ES-I3 (cell line): ENCODE measurements at regions not wholly inside any gene's neighbourhood (a gene's known extent, or its start where the extent isn't known, plus 50 kb on each side); places are given as distances from the start of the nearest gene placed in this dataset.

ENCODE experiments used
- H3K36me3 ChIP-seq: 2 replicates; pipeline ENCODE4 v1.6.1; 2013; ENCODE audit warnings: mild to moderate bottlenecking, low read length, control low read depth, moderate library complexity; ENCODE audit not compliant: insufficient read depth
- H3K4me1 ChIP-seq: 2 replicates; pipeline ENCODE4 v1.6.1; 2013; ENCODE audit warnings: mild to moderate bottlenecking, control low read depth, low read length; ENCODE audit not compliant: insufficient read depth
- H3K9ac ChIP-seq: 2 replicates; pipeline ENCODE4 v1.6.1; 2013; ENCODE audit warnings: low read depth, mild to moderate bottlenecking, low read length, moderate library complexity
- H3K9me3 ChIP-seq: 2 replicates; pipeline ENCODE4 v1.6.1; 2013; ENCODE audit warnings: mild to moderate bottlenecking, low read length, moderate library complexity; ENCODE audit not compliant: control insufficient read depth, insufficient read depth

DNA sequence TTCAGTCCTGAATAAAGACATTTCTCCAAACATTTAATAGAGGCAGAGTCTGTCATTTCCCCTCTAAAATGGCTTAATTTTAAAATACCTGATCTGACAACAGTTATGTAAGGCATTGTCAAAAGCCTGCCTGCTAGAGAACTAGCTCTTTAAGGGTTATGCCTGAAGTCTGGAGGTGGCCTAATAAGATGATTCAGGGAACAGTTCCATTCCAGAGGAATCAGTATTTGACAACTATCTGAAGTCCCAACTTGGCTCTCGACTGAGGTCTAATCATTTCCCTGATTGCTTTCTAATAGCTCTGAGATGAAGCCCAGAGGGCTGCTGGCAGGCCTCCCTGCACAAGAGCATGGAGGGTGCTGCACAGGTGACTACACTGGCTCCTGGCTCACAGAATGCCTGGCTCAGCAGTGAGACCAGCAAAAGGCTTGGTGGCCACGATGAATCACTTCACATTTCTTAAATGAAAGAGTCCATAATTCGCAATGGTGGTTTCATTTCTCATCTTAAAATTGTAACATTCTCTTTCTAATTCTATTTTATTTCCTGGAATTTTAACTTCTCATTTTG is 509.6 kb upstream of the POM121L12 start:
- H3K9me3 ChIP-seq: no peaks in the 10 kb centered on the region
- no peak overlapping the region for H3K9ac ChIP-seq
- no peaks in the 10 kb centered on the region for H3K4me1 ChIP-seq
- H3K36me3 ChIP-seq: no peaks in the 10 kb centered on the region

DNA sequence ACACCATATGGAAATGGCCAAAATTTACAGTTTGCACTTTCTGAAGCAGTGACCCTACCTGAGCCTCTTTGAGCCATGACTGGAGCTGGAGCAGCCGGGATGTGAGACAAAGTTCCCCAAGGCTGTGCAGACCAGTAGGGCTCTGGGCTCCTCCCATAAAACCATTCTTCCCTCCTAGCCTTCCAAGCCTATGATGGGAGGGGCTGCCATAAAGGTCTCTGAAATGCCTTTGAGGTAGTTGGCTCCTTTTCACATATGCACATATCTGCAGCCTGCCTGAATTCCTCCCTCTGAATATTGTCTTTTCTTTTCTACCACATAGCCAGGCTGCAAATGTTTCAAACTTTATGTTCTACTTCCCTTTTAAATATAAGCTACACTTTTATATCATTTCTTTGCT is 516.6 kb upstream of the POM121L12 start:
- no peak overlapping the region for H3K9ac ChIP-seq
- no peaks in the 10 kb centered on the region for H3K9me3 ChIP-seq
- no peaks in the 10 kb centered on the region for H3K36me3 ChIP-seq
- no peaks in the 10 kb centered on the region for H3K4me1 ChIP-seq

DNA sequence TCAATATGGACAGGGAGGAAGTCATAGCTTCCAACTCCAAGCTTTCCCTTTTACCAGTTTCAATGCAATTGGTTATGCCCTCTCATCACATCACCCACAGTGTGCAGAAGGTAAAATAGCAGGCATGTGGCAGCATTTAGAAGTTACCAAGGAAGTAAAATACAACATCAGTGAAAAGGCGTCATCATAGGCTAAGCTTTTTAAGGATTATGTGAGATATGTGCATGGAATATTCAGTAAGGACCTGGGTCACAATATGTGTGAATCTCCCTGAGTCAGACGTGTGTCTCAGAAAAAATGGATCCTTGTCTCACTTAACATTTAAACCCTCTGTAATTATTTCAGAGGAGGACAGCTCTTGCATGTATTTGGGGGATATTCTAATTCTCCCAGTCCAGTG is 522.8 kb upstream of the POM121L12 start:
- H3K36me3 ChIP-seq: no peaks in the 10 kb centered on the region
- H3K4me1 ChIP-seq: no peaks in the 10 kb centered on the region
- no peak overlapping the region for H3K9ac ChIP-seq
- no peaks in the 10 kb centered on the region for H3K9me3 ChIP-seq

GRCh38 chr7:52507546-52508255 is 527.7 kb upstream of the POM121L12 start:
- H3K36me3 ChIP-seq: no peaks in the 10 kb centered on the region
- no peaks in the 10 kb centered on the region for H3K4me1 ChIP-seq
- no peak overlapping the region for H3K9ac ChIP-seq
- H3K9me3 ChIP-seq: no peaks in the 10 kb centered on the region

- Histone ChIP-seq H3K36me3 (no peaks in the 10 kb centered on the region), H3K9me3 (no peaks in the 10 kb centered on the region), H3K9ac (no peak overlapping the region), H3K4me1 (no peaks in the 10 kb centered on the region)
Observed at GRCh38 chr7:52506325-52506724, 529.1 kb upstream of the POM121L12 start.

- Histone ChIP-seq H3K4me1 (no peaks in the 10 kb centered on the region; the same call in 1 of the 2 replicates), H3K36me3 (no peaks in the 10 kb centered on the region), H3K9ac (no peak overlapping the region), H3K9me3 (no peaks in the 10 kb centered on the region)
Observed at GRCh38 chr7:52504561-52504960, 530.9 kb upstream of the POM121L12 start.

GRCh38 chr7:52502281-52502680 is 533.2 kb upstream of the POM121L12 start:
- no peaks in the 10 kb centered on the region for H3K9me3 ChIP-seq
- no peak overlapping the region for H3K9ac ChIP-seq
- no peaks in the 10 kb centered on the region for H3K36me3 ChIP-seq
- no peaks in the 10 kb centered on the region; the same call in 1 of the 2 replicates for H3K4me1 ChIP-seq

GRCh38 chr7:52501696-52502095 is 533.7 kb upstream of the POM121L12 start:
- Histone ChIP-seq H3K4me1 (no peaks in the 10 kb centered on the region; the same call in 1 of the 2 replicates), H3K9ac (no peak overlapping the region), H3K9me3 (no peaks in the 10 kb centered on the region)

GRCh38 chr7:52500841-52501240 is 534.6 kb upstream of the POM121L12 start:
- Histone ChIP-seq H3K9ac (no peak overlapping the region), H3K36me3 (no peaks in the 10 kb centered on the region), H3K9me3 (no peaks in the 10 kb centered on the region), H3K4me1 (no peaks in the 10 kb centered on the region; the same call in 1 of the 2 replicates)

More at GRCh38 chr7:52501696-52502095, 533.7 kb upstream of the POM121L12 start:
- no peaks in the 10 kb centered on the region for H3K36me3 ChIP-seq

DNA sequence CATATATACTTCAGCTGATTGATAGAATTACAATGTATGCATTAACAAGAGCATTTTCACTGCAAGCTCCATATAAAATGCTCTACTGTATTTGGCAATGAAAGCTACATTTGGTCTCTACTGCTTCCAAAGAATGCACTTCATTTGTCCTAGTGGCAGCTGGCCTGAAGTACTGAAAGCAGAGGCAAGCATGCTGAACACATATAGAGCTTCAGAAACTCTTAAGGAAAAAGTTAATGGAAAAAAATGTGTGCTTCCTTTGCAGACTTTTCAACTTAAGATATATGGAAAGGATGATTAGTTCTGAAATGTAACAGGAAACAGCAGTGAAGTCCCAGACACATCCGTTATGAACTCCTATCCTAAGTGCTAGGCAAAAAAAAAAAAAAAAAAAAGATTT is 537.1 kb upstream of the POM121L12 start:
- Histone ChIP-seq H3K9me3 (no peaks in the 10 kb centered on the region), H3K9ac (no peak overlapping the region), H3K4me1 (no peaks in the 10 kb centered on the region; the same call in 1 of the 2 replicates), H3K36me3 (no peaks in the 10 kb centered on the region)

- Histone ChIP-seq H3K9me3 (no peaks in the 10 kb centered on the region), H3K36me3 (no peaks in the 10 kb centered on the region), H3K9ac (no peak overlapping the region), H3K4me1 (no peaks in the 10 kb centered on the region)
Observed at GRCh38 chr7:52486267-52486666, 549.2 kb upstream of the POM121L12 start.

GRCh38 chr7:52482076-52482475 is 553.4 kb upstream of the POM121L12 start:
- H3K9me3 ChIP-seq: no peaks in the 10 kb centered on the region
- no peak overlapping the region for H3K9ac ChIP-seq
- H3K36me3 ChIP-seq: no peaks in the 10 kb centered on the region
- H3K4me1 ChIP-seq: peaks cover 14% of the 10 kb centered on the region; the same call in 1 of the 2 replicates

- Histone ChIP-seq H3K9me3 (no peaks in the 10 kb centered on the region), H3K9ac (no peak overlapping the region), H3K36me3 (no peaks in the 10 kb centered on the region), H3K4me1 (peaks cover 14% of the 10 kb centered on the region; the same call in 1 of the 2 replicates)
Observed at GRCh38 chr7:52481571-52481970, 553.9 kb upstream of the POM121L12 start.

DNA sequence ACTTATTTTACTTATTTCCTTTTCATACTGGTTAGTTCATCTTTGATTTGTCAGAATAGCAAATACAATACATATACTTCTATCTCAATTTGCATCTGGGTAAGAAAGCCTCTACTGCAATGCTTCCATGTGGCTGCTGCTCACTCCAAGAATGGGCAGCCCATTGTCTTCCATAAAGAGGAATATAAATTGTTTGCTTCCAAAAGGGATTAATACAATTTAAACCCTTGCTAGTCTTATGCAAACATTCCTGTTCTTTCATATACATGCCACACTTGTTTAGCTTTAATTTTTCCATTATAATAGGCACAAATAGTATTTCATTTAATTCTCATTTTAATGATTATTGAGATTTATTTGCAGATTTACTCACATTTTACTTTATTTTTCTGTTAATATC is 555.4 kb upstream of the POM121L12 start:
- Histone ChIP-seq H3K4me1 (peaks cover 14% of the 10 kb centered on the region; the same call in 1 of the 2 replicates), H3K9ac (no peak overlapping the region), H3K36me3 (no peaks in the 10 kb centered on the region), H3K9me3 (no peaks in the 10 kb centered on the region)

- H3K9me3 ChIP-seq: no peaks in the 10 kb centered on the region
- H3K36me3 ChIP-seq: no peaks in the 10 kb centered on the region
- H3K4me1 ChIP-seq: peaks cover 14% of the 10 kb centered on the region; the same call in 1 of the 2 replicates
- no peak overlapping the region for H3K9ac ChIP-seq
Observed at GRCh38 chr7:52475001-52475582, 560.3 kb upstream of the POM121L12 start.
